ENCODE measurements at regions not wholly inside any gene's neighbourhood (a gene's known extent, or its start where the extent isn't known, plus 50 kb on each side); places are given as distances from the start of the nearest gene placed in this dataset.

GRCh38 chr21:16011719-16012118 is 281.9 kb downstream of the USP25 start:
- no peak for DNase-seq (ENCODE audit: low read depth in 1 of 2, low spot score in 1 of 2)

GRCh38 chr21:16013570-16013969 is 283.8 kb downstream of the USP25 start:
- DNase-seq (ENCODE audit: low read depth in 1 of 2, low spot score in 1 of 2): no peak

DNA sequence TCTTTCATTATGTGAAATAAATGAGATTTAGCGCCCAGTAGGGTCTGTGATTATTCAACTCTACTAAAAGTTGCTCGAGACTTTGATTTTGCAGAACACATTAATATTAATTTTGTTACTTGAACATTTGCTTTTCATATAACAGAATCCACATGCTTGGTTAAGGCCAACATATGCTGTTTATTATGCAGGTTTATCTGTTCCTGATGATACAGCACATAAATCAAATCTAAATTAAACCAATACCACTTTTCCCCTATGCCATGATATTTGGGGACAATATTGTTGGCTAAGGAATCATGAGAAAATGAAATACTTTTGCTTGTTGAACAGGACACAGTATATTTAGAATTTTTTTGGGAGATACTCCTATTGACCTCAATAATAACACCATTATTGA is 291.1 kb downstream of the USP25 start:
- no peak for DNase-seq (ENCODE audit: low read depth in 1 of 2, low spot score in 1 of 2)

- DNase-seq (ENCODE audit: low read depth in 1 of 2, low spot score in 1 of 2): no peak
Measured at GRCh38 chr21:16022116-16022515, 292.3 kb downstream of the USP25 start.

DNA sequence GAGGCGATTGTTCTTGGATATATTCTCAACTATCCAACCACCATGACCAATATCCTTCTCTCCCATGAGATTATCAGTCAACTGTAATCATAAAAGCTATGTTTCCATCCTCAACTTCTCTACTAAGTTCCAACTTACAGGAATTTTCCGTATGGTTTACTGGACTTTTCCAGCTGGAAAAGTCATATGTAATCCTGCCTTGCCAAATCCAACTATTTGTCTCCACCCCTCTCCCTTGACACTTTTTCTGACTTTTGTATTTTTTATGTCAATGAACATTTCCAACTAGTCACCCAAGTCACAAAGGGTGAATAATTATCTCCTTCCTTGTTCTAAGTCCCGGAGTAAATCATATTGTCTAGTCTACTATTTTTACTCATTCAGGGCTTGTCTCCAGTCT is 293.1 kb downstream of the USP25 start:
- no peak for DNase-seq (ENCODE audit: low read depth in 1 of 2, low spot score in 1 of 2)

DNA sequence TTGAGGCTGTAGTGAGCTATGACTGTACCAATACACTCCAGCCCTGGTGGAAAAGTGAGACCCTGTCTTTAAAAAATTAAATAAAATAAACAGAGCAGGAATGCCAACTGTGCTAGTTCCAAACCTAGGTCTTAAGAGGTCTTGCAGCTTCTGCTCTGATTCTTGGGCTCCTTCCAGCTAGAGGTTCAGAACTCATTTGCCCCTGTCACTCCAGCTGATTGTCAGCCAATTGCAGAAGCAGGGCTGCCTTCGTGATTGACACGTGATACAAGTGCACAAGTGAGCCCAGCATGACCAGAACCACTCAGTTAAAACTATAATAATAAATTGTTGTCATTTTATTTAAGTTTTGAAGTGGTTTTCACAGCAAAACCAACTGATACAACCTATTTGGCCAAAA is 298.4 kb downstream of the USP25 start:
- no peak for DNase-seq (ENCODE audit: low read depth in 1 of 2, low spot score in 1 of 2)

DNA sequence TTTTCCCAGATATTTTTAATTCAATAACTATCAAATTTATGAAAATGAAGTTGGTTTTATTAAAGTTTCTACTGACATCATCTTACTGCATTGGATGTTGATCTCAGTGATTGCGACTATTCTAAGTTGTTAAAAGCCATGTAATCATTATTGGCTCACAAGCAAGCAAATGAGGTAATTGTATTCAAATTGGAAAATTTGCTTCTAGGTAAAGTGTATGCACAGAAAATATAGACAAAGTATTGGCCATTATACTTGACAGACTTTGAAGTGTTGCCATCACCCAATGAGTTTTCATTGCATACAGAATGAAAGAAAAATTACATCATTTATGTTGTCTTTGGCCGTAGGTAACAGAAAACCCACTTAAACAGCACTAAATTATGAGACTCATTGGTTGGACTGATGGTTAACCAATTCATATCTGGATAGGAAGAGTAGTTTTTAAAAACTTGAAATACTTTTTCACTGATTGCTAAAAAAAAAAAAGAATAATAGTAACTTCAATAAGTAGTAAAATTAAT is 299.2 kb downstream of the USP25 start:
- DNase-seq (ENCODE audit: low read depth in 1 of 2, low spot score in 1 of 2): no peak

DNA sequence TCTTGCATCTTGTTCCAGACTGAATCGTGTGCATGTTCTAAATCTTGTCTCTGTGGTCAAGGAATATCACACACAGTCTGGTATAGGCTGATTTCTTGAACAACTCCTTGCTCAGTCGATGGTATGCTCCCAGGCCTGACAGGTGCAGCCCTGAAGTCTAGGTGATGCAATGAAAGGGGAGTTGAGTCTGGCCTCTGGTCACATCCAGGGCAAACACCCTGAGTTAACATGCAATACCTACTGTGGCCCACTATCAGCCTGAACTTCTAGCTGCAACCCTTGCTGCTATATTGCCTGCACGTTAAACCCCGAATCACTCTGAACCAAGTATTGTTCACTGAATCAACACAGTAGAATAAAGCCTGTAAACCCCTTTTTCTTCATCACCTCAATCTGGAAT is 303.4 kb downstream of the USP25 start:
- no peak for DNase-seq (ENCODE audit: low read depth in 1 of 2, low spot score in 1 of 2)

- DNase-seq (ENCODE audit: low read depth in 1 of 2, low spot score in 1 of 2): no peak
Measured at GRCh38 chr21:16034446-16035190, 304.8 kb downstream of the USP25 start.

DNA sequence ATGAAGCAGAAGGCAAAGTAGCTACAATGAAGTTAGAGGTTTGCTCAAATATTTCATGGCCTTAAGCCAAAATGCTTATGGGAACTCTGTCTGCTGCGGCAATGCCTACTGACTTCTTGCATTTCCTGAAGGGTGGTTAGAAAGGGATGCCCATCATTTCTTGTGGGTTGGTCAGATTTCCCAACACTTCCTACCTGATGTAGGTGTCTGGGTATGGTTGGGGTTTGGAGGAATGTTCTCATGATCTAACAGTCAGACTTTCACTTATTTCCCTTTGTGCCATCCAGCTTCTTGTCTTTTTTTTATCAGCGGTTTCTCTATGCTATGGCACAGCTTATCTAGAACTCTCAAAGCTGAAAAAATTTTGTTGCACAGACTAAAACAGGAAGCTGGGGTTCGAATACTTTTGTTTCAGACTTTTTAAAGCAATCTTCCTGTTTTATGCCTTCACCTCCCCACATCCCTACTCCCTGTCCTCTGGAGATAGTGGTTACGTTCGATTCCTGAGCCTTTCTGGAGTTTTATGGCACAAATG is 307.7 kb downstream of the USP25 start:
- DNase-seq (ENCODE audit: low read depth in 1 of 2, low spot score in 1 of 2): no peak

GRCh38 chr21:16040601-16041000 is 310.8 kb downstream of the USP25 start:
- no peak for DNase-seq (ENCODE audit: low read depth in 1 of 2, low spot score in 1 of 2)

DNA sequence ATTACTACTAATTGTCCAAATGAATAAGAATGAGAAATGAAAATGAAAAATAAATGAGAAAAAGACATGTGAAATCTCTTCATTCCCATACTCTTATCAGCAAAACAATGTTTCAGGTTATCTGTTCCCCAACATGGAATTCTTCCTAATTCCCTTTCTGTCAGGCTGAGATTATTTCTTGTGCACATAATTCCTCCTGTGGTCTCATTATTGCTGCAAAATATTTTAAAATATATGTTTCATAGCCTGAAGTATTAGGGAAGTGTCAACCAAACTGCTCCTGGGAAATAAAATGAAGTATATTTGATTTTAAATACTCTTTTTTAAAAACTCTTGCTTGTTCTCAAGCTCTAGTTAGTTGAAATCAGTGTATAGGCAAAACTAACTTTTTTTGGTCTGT is 314.9 kb downstream of the USP25 start:
- no peak for DNase-seq (ENCODE audit: low read depth in 1 of 2, low spot score in 1 of 2)

GRCh38 chr21:16046656-16047330 is 317.0 kb downstream of the USP25 start:
- DNase-seq (ENCODE audit: low read depth in 1 of 2, low spot score in 1 of 2): no peak

DNA sequence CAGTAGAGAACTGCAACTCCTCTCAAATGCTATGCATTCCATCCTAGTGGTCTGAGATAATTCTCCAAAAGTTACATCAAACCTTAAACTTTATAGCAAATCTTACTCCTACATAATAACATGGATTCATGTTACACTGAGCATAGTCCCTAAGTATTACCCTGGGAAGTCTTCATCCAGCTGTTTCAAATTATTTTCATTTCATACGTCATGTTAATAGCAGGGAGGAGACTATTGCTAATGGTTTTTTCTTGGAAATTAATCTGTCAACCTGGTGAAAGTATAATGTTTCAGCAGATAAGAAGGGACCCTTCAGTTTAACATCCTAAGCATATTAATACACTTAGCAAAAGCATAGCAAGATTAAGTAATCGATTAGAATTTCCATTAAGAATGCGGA is 318.1 kb downstream of the USP25 start:
- no peak for DNase-seq (ENCODE audit: low read depth in 1 of 2, low spot score in 1 of 2)

DNA sequence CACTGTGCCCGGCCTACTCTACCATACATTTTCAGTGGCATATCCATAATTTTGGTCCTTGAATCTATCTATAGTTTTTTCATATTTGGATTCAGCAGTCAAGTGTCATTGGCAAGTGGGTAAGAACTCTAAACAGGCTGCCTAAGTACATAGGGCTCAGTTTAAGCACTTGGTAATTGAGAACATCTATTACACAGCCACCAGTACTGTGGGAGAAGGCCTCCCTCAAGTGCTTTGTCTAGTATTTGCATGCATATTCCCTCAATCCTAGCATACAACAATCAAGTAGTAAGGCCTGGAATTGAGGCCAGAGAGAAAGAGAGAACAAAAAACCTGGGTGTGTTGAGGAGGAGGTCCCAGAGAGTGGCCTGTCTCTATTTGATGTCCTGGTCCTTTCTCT is 325.2 kb downstream of the USP25 start:
- no peak for DNase-seq (ENCODE audit: low read depth in 1 of 2, low spot score in 1 of 2)

- DNase-seq (ENCODE audit: low read depth in 1 of 2, low spot score in 1 of 2): no peak
Measured at GRCh38 chr21:16058896-16059295, 329.1 kb downstream of the USP25 start.

- DNase-seq (ENCODE audit: low read depth in 1 of 2, low spot score in 1 of 2): no peak
Measured at GRCh38 chr21:16059981-16060380, 330.2 kb downstream of the USP25 start.

DNA sequence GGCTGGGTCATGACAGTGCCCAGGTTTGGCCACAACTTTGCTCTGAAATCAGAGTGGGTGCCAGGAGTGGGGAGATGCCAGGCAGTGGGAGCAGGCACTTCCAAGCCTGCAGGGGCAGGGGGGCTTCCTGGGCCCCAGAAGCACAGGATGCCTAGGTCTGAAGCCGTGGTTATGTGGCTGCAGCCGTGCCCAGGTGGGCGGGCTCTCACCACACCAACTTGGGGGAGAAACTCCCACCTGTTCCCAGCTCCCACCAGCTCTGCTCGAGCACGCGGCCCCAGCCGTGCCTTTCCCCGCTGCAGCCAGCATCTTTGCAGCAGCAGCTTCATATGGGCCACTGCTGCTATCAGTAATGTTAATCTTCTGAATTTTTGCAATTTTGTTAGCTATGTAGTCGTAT is 331.4 kb downstream of the USP25 start:
- no peak for DNase-seq (ENCODE audit: low read depth in 1 of 2, low spot score in 1 of 2)

GRCh38 chr21:16069178-16070112 is 339.7 kb downstream of the USP25 start:
- no peak for DNase-seq (ENCODE audit: low read depth in 1 of 2, low spot score in 1 of 2)

GRCh38 chr21:16070207-16070651 is 340.4 kb downstream of the USP25 start:
- DNase-seq (ENCODE audit: low read depth in 1 of 2, low spot score in 1 of 2): no peak

DNA sequence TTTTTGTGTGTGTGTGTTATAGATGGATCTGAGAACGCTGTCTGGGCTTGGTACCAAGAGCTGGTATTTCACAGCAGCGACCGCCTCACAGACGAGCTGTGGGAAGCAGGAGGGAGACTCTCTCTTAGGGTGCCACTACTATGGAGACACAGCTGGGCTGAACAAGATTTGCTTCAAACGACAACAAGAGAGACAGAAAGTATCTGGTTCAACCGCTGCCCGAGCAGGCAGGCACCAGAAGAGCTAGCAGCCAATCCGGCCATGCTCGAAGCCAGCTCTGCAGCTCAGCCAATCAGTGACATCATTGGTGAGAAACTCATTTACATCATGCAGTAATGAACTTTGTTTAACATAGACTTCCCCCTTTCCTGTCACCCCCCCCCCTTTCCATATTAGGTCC is 341.3 kb downstream of the USP25 start:
- DNase-seq (ENCODE audit: low read depth in 1 of 2, low spot score in 1 of 2): no peak
